K562 (cell line): ENCODE measurements at regions not wholly inside any gene's neighbourhood (a gene's known extent, or its start where the extent isn't known, plus 50 kb on each side); places are given as distances from the start of the nearest gene placed in this dataset.

Source experiments
- ATAC-seq: fragments of 200-7000 bp; cut with Tn5 transposase; 3 replicates; pipeline ENCODE4 v1.9.1; 2020; ENCODE audit warnings: moderate library complexity
- BruUV-seq: library from RNA; stranded (reverse); fragments of 400-500 nt; replicated peaks from 2 replicates; lab custom pipeline; 2021; lab: Mats Ljungman, UMichigan
- CTCF ChIA-PET: fragments of 300-600 bp; formaldehyde crosslinking; extraction: SDS; loops from one replicate; lab custom pipeline; 2021; ENCODE audit warnings: low intra/inter-chr PET ratio; lab: Yijun Ruan, JAX
- POLR2A ChIA-PET: fragments of 300-600, 350-650 bp; sonication (Branson Sonifier 250); formaldehyde crosslinking; extraction: SDS; loops from one replicate; lab custom pipeline; 2021; ENCODE audit warnings: antibody characterized with exemption, inconsistent platforms; lab: Yijun Ruan, JAX
- DNase-seq, 4 experiments: peaks; one replicate each; pipeline versions ENCODE4 v3.0.0 to v3.0.0-alpha.2; 2011 to 2018; ENCODE audit warnings: low spot score in 3 of 4, mixed read lengths in 3 of 4; ENCODE audit errors: extremely low read depth in 1 of 4
- FAIRE-seq: peaks from 2 replicates; lab custom pipeline; 2011; peaks lifted over from hg19 to GRCh38; lab: Jason Lieb, UNC
- H2AFZ ChIP-seq: 2 replicates; pipeline ENCODE4 v1.6.0; 2011; ENCODE audit warnings: low read depth, low read length, control low read depth, inconsistent platforms
- H3K27ac ChIP-seq: fragments of 200-600 bp; 3 replicates; pipeline ENCODE4 v1.8.0; 2011; ENCODE audit warnings: low read depth, mild to moderate bottlenecking, control low read depth, inconsistent platforms, low read length, moderate library complexity, mixed read lengths; ENCODE audit errors: extremely low read depth
- H3K27me3 ChIP-seq, 2 experiments: fragments of 300-600 bp in 1 of 2; 2 replicates in 1 of 2; 3 replicates in 1 of 2; pipeline versions ENCODE4 v1.6.0 to v1.8.0; 2011; ENCODE audit warnings: inconsistent platforms in 2 of 2, low read length in 2 of 2, mild to moderate bottlenecking in 1 of 2, mixed read lengths in 1 of 2, moderate library complexity in 1 of 2; ENCODE audit not compliant: control insufficient read depth in 2 of 2, insufficient read depth in 2 of 2
- H3K36me3 ChIP-seq: fragments of 300-600 bp; 3 replicates; pipeline ENCODE4 v1.8.0; 2011; ENCODE audit warnings: mild to moderate bottlenecking, low read length, inconsistent platforms; ENCODE audit not compliant: control insufficient read depth, insufficient read depth
- H3K4me1 ChIP-seq, 2 experiments: fragments of 200-600 bp in 1 of 2; replicated peaks in 1 of 2; 2 replicates in 1 of 2; 3 replicates in 1 of 2; pipeline versions ENCODE4 v1.5.1 to v1.8.0; 2011; ENCODE audit warnings: inconsistent platforms in 2 of 2, low read length in 2 of 2, mild to moderate bottlenecking in 1 of 2, mixed read lengths in 1 of 2, moderate library complexity in 1 of 2; ENCODE audit not compliant: control insufficient read depth in 2 of 2, insufficient read depth in 2 of 2
- H3K4me2 ChIP-seq: 2 replicates; pipeline ENCODE4 v1.6.1; 2011; ENCODE audit warnings: low read length, control low read depth, inconsistent platforms, mixed read lengths; ENCODE audit not compliant: insufficient read depth
- H3K4me3 ChIP-seq: fragments of 200-600 bp; sonication (generic), shearing (Covaris generic); 2 replicates; pipeline ENCODE4 v1.5.1; 2016; ENCODE audit warnings: control low read depth, inconsistent platforms
- H3K79me2 ChIP-seq: fragments of 200-600 bp; 3 replicates; pipeline ENCODE4 v1.8.0; 2011; ENCODE audit warnings: low read length, inconsistent platforms; ENCODE audit not compliant: control insufficient read depth, insufficient read depth
- H3K9ac ChIP-seq, 2 experiments: 2 replicates each; pipeline versions ENCODE4 v1.6.0 to v1.6.1; 2011; ENCODE audit warnings: low read depth in 2 of 2, low read length in 2 of 2, control low read depth in 1 of 2, inconsistent platforms in 1 of 2, mild to moderate bottlenecking in 1 of 2, mixed read lengths in 1 of 2; ENCODE audit not compliant: insufficient read depth in 1 of 2
- H3K9me1 ChIP-seq: one replicate; pipeline ENCODE4 v1.6.0; 2011; ENCODE audit warnings: inconsistent platforms, mild to moderate bottlenecking, low read length, moderate library complexity; ENCODE audit not compliant: control insufficient read depth, insufficient read depth
- H3K9me3 ChIP-seq: replicated peaks from 2 replicates; pipeline ENCODE4 v1.5.1; 2011; ENCODE audit warnings: low read depth, low read length, inconsistent platforms; ENCODE audit not compliant: control insufficient read depth, insufficient read depth
- H4K20me1 ChIP-seq: replicated peaks from 2 replicates; pipeline ENCODE4 v1.6.1; 2011; ENCODE audit warnings: low read length, inconsistent platforms, mixed read lengths; ENCODE audit not compliant: control insufficient read depth, insufficient read depth
- C11orf30 ChIP-seq: fragments of 450-650 bp; IDR thresholded peaks from 2 replicates; pipeline ENCODE4 v1.6.1; 2016; ENCODE audit warnings: low read depth, mild to moderate bottlenecking
- CREBBP ChIP-seq: IDR thresholded peaks from one replicate; pipeline ENCODE4 v1.6.1; 2012; ENCODE audit warnings: low read depth, mild to moderate bottlenecking, control low read depth, inconsistent platforms, low read length
- FOSL1 ChIP-seq: fragments of 200-800 bp; sonication (Bioruptor generic); conservative IDR thresholded peaks from 2 replicates; pipeline ENCODE4 v1.6.1; 2016; ENCODE audit warnings: missing genetic modification characterization, missing compliant biosample characterization
- FOXA1 ChIP-seq: fragments of 450-650 bp; IDR thresholded peaks from 2 replicates; pipeline ENCODE4 v1.6.1; 2016; ENCODE audit warnings: mild to moderate bottlenecking, borderline replicate concordance
- JUND ChIP-seq, 2 experiments: IDR thresholded peaks; 2 replicates in 1 of 2; 3 replicates in 1 of 2; pipeline ENCODE4 v1.6.1; 2011; ENCODE audit warnings: borderline replicate concordance in 2 of 2, low read depth in 2 of 2, low read length in 2 of 2, improper control_type of control experiment in 1 of 2, missing biosample characterization in 1 of 2, missing genetic modification characterization in 1 of 2, missing genetic modification reagents in 1 of 2
- KAT7 ChIP-seq: sonication (generic); formaldehyde crosslinking; IDR thresholded peaks from 2 replicates; pipeline ENCODE4 v1.8.0; 2022; ENCODE audit warnings: missing genetic modification reagents, mild to moderate bottlenecking, borderline replicate concordance
- MAFG ChIP-seq: fragments of 450-650 bp; conservative IDR thresholded peaks from 2 replicates; pipeline ENCODE4 v1.6.1; 2016; ENCODE audit warnings: missing genetic modification characterization, missing compliant biosample characterization
- NFE2L1 ChIP-seq: fragments of 450-650 bp; IDR thresholded peaks from 2 replicates; pipeline ENCODE4 v1.6.1; 2016; ENCODE audit warnings: missing genetic modification characterization, low read depth, mild to moderate bottlenecking, missing compliant biosample characterization, moderate library complexity, borderline replicate concordance
- POLR2H ChIP-seq: IDR thresholded peaks from 2 replicates; pipeline ENCODE4 v1.6.1; 2016; ENCODE audit warnings: missing genetic modification characterization, low read depth, mild to moderate bottlenecking, control low read depth, missing compliant biosample characterization, moderate library complexity
- RBM39 ChIP-seq: fragments of 200-400 bp; formaldehyde crosslinking; optimal IDR thresholded peaks from 2 replicates; pipeline ENCODE3; 2018; ENCODE audit warnings: low read depth, low read length
- TAF15 ChIP-seq: fragments of 200-400 bp; formaldehyde crosslinking; IDR thresholded peaks from 2 replicates; pipeline ENCODE4 v1.6.1; 2017; ENCODE audit warnings: mild to moderate bottlenecking, low read depth, low read length, moderate library complexity
- ZNF316 ChIP-seq: fragments of 450-650 bp; IDR thresholded peaks from 2 replicates; pipeline ENCODE4 v1.6.1; 2016
- ZNF347 ChIP-seq: fragments of 450-650 bp; formaldehyde crosslinking; IDR thresholded peaks from 2 replicates; pipeline ENCODE4 v1.4.0; 2020; ENCODE audit warnings: low read depth, mild to moderate bottlenecking, moderate library complexity
- WGBS: fragments of 100-300 bp; shearing (Covaris generic); methylation state at CpG from one replicate; pipeline ENCODE4 v1.1.6; 2016; ENCODE audit warnings: low coverage, mixed read lengths; ENCODE audit not compliant: insufficient coverage; ENCODE audit errors: missing lambda C conversion rate; 5-methylcytosine and 5-hydroxymethylcytosine counted together
- in situ Hi-C: fragments of 300-500 bp; cut with MboI; formaldehyde crosslinking; loops from 4 replicates; pipeline ENCODE4 v1.15.0; 2018; ENCODE audit warnings: inconsistent platforms, mixed read lengths
- intact Hi-C: fragments of 100-400 bp; cut with micrococcal nuclease; formaldehyde crosslinking; loops from 2 replicates; pipeline ENCODE4 v1.14.2; 2022
- TF ChIP-seq, protein P1 (sequence below), 2 experiments: fragments of 450-650 bp in 1 of 2; sonication (generic) in 1 of 2; formaldehyde crosslinking in 1 of 2; IDR thresholded peaks in 1 of 2; conservative IDR thresholded peaks in 1 of 2; 2 replicates each; pipeline versions ENCODE4 v1.6.1 to v1.8.1; 2016 to 2023; ENCODE audit warnings: mild to moderate bottlenecking in 2 of 2, moderate library complexity in 2 of 2, inconsistent platforms in 1 of 2, missing genetic modification reagents in 1 of 2

DNA sequence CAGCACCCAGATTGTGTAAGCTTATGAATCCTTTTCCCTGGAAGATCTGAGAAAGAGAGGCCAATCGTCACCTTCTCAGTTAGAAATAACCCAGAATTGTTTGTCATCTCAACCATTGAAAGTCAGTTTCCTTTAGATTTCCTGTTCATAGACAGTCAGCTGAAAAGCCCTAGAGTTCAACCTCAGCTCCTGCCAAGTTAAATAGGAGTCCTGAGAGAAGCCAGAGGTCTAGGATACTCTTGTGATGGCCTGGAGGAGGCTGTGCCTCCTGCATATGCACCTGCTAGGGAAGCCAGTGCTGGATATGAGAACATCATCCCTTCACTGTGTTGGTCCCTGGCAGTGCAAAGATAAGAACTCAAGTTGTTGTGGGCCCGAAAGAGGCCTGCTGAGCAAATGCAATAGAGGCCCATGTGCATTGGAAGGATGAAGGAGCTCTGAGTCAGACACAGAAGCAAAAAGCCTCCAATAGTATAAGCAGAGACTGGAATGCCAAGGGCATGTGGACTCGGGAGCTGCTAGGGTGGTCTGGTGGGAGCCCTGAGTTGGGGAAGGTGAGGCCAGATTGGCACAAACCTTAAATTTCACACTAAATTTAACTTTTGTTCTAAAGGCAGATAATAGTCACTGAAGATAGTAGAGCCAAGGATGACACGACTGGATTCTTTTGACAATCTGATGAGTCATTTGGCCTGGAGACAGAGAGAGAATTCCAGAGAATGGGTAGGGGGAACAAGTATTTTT is 520.9 kb upstream of the CDH5 start:
- no peaks in the 10 kb centered on the region for H3K9me1 ChIP-seq
- no peak overlapping the region for H3K4me2 ChIP-seq
- no peak overlapping the region for H2AFZ ChIP-seq
- no peaks in the 10 kb centered on the region for H3K36me3 ChIP-seq
- DNase-seq, result no peak
- BruUV-seq, result no TSS peak
- intact Hi-C loops (no loop called here), in situ Hi-C loops (no loop called here)
- 4% methylated on average over 4 of the region's 4 CpGs for WGBS
- ChIA-PET CTCF (no interaction called here), POLR2A (no interaction called here)
- ATAC-seq, result no peak
- FAIRE-seq, result no peak
- no peak overlapping the region for H3K9ac ChIP-seq
- no peaks in the 10 kb centered on the region; a peak in 1 of 5 replicates for H3K4me1 ChIP-seq
- H3K27me3 ChIP-seq, result no peaks in the 10 kb centered on the region
- H3K27ac ChIP-seq, result no peak overlapping the region
- TF ChIP-seq C11orf30, result peak; percentile 61; the same call in 1 of the 2 replicates
- no peak for TF ChIP-seq RBM39
- TF ChIP-seq POLR2H (tag), result no peak
- no peak for TF ChIP-seq ZNF347
- TF ChIP-seq NFE2L1 (tag), result peak; percentile 43; the same call in 1 of the 2 replicates
- TF ChIP-seq JUND (IDR thresholded peaks at IDR 0.05; ENCODE audit: borderline replicate concordance, low read depth, low read length), result no peak
- 0 out of 3 replicates have a peak, but pooled peaks have one; percentile 35 for TF ChIP-seq JUND (tag; IDR thresholded peaks at IDR 0.05; ENCODE audit: borderline replicate concordance, low read depth, low read length)
- TF ChIP-seq MAFG (tag), result peak; percentile 83
- TF ChIP-seq KAT7, result no peak
- TF ChIP-seq, protein P1, sequence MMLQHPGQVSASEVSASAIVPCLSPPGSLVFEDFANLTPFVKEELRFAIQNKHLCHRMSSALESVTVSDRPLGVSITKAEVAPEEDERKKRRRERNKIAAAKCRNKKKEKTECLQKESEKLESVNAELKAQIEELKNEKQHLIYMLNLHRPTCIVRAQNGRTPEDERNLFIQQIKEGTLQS (IDR thresholded peaks at IDR 0.05), result peak; percentile 44
- TF ChIP-seq, protein P1 (CRISPR knock-in tag; conservative IDR thresholded peaks at IDR 0.05), result no peak
- peak; percentile 77 for TF ChIP-seq FOSL1 (tag)
- TF ChIP-seq TAF15, result no peak
- peak; percentile 71 for TF ChIP-seq ZNF316
- TF ChIP-seq FOXA1, result no peak
- no peak for TF ChIP-seq CREBBP
- no peaks in the 10 kb centered on the region for H3K9me3 ChIP-seq
- no peaks in the 10 kb centered on the region for H3K79me2 ChIP-seq
- no peak overlapping the region for H3K4me3 ChIP-seq
- H4K20me1 ChIP-seq, result no peaks in the 10 kb centered on the region
